ENCODE measurements at regions not wholly inside any gene's neighbourhood (a gene's known extent, or its start where the extent isn't known, plus 50 kb on each side); places are given as distances from the start of the nearest gene placed in this dataset.

DNA sequence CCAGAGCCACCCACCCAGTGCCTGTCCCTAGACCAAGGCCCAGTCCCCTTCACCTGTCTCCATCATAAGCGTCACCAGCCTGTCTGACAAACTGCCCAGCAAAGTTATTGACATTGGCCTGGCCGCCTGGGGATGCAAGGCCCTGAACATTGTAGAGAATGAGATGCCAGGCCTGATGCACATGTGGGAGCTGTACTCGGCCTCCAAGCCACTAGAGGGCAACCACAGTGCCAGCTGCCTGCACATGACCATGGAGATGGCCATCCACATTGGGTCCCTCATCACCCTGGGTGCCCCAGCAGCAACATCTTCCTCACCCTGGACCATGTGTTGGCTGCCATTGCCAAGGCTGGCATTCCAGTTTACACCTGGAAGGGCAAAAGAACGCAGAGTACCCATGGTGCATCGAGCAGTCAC lies 63.7 kb upstream of the ANTXRL start (continued):
- TF ChIP-seq, protein P1, sequence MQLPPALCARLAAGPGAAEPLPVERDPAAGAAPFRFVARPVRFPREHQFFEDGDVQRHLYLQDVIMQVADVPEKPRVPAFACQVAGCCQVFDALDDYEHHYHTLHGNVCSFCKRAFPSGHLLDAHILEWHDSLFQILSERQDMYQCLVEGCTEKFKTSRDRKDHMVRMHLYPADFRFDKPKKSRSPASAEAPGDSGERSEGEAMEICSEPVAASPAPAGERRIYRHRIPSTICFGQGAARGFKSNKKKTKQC (CRISPR knock-in tag; IDR thresholded peaks at IDR 0.05), result no peak
- TF ChIP-seq KLF16 (IDR thresholded peaks at IDR 0.05) (no peak), ZNF445 (CRISPR knock-in tag; IDR thresholded peaks at IDR 0.05; ENCODE audit: low read depth) (no peak), TAL1 (IDR thresholded peaks at IDR 0.05) (no peak), SIN3B (IDR thresholded peaks at IDR 0.05; ENCODE audit: low read depth) (no peak), RBM39 (optimal IDR thresholded peaks at IDR 0.05; ENCODE audit: low read depth, low read length) (no peak), EP300 (IDR thresholded peaks at IDR 0.05; ENCODE audit: low read length) (no peak), MAFF (IDR thresholded peaks at IDR 0.05; ENCODE audit: low read length) (no peak), TEAD2 (tag; IDR thresholded peaks at IDR 0.05) (no peak), ZC3H8 (IDR thresholded peaks at IDR 0.05) (no peak), SP2 (IDR thresholded peaks at IDR 0.05; ENCODE audit: extremely low read depth, low read depth, low read length, poor library complexity, severe bottlenecking) (peak; percentile 66), C11orf30 (IDR thresholded peaks at IDR 0.05; ENCODE audit: low read depth) (no peak), ELF1 (tag; IDR thresholded peaks at IDR 0.05) (no peak), GABPA (tag; conservative IDR thresholded peaks at IDR 0.05; ENCODE audit: low read depth) (no peak), CHD4 (IDR thresholded peaks at IDR 0.05; ENCODE audit: insufficient read depth, insufficient replicate concordance, low read depth, low read length, poor library complexity, severe bottlenecking) (no peak), BCOR (IDR thresholded peaks at IDR 0.05) (no peak), ESRRB (CRISPR knock-in tag; IDR thresholded peaks at IDR 0.05; ENCODE audit: borderline replicate concordance) (no peak), KLF10 (CRISPR knock-in tag; IDR thresholded peaks at IDR 0.05) (no peak)
- TF ChIP-seq, protein P2, sequence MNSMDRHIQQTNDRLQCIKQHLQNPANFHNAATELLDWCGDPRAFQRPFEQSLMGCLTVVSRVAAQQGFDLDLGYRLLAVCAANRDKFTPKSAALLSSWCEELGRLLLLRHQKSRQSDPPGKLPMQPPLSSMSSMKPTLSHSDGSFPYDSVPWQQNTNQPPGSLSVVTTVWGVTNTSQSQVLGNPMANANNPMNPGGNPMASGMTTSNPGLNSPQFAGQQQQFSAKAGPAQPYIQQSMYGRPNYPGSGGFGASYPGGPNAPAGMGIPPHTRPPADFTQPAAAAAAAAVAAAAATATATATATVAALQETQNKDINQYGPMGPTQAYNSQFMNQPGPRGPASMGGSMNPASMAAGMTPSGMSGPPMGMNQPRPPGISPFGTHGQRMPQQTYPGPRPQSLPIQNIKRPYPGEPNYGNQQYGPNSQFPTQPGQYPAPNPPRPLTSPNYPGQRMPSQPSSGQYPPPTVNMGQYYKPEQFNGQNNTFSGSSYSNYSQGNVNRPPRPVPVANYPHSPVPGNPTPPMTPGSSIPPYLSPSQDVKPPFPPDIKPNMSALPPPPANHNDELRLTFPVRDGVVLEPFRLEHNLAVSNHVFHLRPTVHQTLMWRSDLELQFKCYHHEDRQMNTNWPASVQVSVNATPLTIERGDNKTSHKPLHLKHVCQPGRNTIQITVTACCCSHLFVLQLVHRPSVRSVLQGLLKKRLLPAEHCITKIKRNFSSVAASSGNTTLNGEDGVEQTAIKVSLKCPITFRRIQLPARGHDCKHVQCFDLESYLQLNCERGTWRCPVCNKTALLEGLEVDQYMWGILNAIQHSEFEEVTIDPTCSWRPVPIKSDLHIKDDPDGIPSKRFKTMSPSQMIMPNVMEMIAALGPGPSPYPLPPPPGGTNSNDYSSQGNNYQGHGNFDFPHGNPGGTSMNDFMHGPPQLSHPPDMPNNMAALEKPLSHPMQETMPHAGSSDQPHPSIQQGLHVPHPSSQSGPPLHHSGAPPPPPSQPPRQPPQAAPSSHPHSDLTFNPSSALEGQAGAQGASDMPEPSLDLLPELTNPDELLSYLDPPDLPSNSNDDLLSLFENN (IDR thresholded peaks at IDR 0.05; ENCODE audit: low read depth in 2 of 2, low read length in 2 of 2), result no peak
- TF ChIP-seq, protein P3, sequence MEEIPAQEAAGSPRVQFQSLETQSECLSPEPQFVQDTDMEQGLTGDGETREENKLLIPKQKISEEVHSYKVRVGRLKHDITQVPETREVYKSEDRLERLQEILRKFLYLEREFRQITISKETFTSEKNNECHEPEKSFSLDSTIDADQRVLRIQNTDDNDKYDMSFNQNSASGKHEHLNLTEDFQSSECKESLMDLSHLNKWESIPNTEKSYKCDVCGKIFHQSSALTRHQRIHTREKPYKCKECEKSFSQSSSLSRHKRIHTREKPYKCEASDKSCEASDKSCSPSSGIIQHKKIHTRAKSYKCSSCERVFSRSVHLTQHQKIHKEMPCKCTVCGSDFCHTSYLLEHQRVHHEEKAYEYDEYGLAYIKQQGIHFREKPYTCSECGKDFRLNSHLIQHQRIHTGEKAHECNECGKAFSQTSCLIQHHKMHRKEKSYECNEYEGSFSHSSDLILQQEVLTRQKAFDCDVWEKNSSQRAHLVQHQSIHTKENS (CRISPR knock-in tag; IDR thresholded peaks at IDR 0.05), result no peak
- TF ChIP-seq, protein P4, sequence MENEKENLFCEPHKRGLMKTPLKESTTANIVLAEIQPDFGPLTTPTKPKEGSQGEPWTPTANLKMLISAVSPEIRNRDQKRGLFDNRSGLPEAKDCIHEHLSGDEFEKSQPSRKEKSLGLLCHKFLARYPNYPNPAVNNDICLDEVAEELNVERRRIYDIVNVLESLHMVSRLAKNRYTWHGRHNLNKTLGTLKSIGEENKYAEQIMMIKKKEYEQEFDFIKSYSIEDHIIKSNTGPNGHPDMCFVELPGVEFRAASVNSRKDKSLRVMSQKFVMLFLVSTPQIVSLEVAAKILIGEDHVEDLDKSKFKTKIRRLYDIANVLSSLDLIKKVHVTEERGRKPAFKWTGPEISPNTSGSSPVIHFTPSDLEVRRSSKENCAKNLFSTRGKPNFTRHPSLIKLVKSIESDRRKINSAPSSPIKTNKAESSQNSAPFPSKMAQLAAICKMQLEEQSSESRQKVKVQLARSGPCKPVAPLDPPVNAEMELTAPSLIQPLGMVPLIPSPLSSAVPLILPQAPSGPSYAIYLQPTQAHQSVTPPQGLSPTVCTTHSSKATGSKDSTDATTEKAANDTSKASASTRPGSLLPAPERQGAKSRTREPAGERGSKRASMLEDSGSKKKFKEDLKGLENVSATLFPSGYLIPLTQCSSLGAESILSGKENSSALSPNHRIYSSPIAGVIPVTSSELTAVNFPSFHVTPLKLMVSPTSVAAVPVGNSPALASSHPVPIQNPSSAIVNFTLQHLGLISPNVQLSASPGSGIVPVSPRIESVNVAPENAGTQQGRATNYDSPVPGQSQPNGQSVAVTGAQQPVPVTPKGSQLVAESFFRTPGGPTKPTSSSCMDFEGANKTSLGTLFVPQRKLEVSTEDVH (IDR thresholded peaks at IDR 0.05; ENCODE audit: low read depth, partially characterized antibody), result no peak
- TF ChIP-seq, protein P5, sequence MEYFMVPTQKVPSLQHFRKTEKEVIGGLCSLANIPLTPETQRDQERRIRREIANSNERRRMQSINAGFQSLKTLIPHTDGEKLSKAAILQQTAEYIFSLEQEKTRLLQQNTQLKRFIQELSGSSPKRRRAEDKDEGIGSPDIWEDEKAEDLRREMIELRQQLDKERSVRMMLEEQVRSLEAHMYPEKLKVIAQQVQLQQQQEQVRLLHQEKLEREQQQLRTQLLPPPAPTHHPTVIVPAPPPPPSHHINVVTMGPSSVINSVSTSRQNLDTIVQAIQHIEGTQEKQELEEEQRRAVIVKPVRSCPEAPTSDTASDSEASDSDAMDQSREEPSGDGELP (CRISPR knock-in tag; IDR thresholded peaks at IDR 0.05; ENCODE audit: borderline replicate concordance), result peak; percentile 33; the same call in 1 of the 2 replicates

All from K562 (cell line).